HPDE6-E6E7 (cell line): ENCODE measurements at regions not wholly inside any gene's neighbourhood (a gene's known extent, or its start where the extent isn't known, plus 50 kb on each side); places are given as distances from the start of the nearest gene placed in this dataset.

Source experiments
- DNase-seq: peaks from one replicate; pipeline ENCODE4 v3.0.0; 2011; ENCODE audit warnings: missing footprints; ENCODE audit errors: extremely low spot score

GRCh38 chr13:102993348-102993747 is 72.9 kb downstream of the SLC10A2 start:
- DNase-seq, result no peak

GRCh38 chr13:102984210-102984609 is 82.0 kb downstream of the SLC10A2 start:
- DNase-seq, result no peak

- DNase-seq, result peak; percentile 8
Measured at GRCh38 chr13:102983496-102983895, 82.7 kb downstream of the SLC10A2 start.

GRCh38 chr13:102980331-102980982 is 85.8 kb downstream of the SLC10A2 start:
- no peak for DNase-seq

GRCh38 chr13:102978168-102978567 is 88.0 kb downstream of the SLC10A2 start:
- DNase-seq, result no peak

GRCh38 chr13:102977471-102977870 is 88.7 kb downstream of the SLC10A2 start:
- no peak for DNase-seq

GRCh38 chr13:102974317-102975087 is 91.7 kb downstream of the SLC10A2 start:
- DNase-seq, result no peak

- no peak for DNase-seq
Measured at GRCh38 chr13:102972191-102972590, 94.0 kb downstream of the SLC10A2 start.

GRCh38 chr13:102970542-102970941 is 95.7 kb downstream of the SLC10A2 start:
- no peak for DNase-seq

- DNase-seq, result no peak
Measured at GRCh38 chr13:102968572-102969228, 97.5 kb downstream of the SLC10A2 start.

GRCh38 chr13:102965802-102966201 is 100.4 kb downstream of the SLC10A2 start:
- peak; percentile 36 for DNase-seq

GRCh38 chr13:102962430-102962829 is 103.8 kb downstream of the SLC10A2 start:
- no peak for DNase-seq

- no peak for DNase-seq
Measured at GRCh38 chr13:102960959-102961358, 105.3 kb downstream of the SLC10A2 start.

- no peak for DNase-seq
Measured at GRCh38 chr13:102956449-102956848, 109.8 kb downstream of the SLC10A2 start.

GRCh38 chr13:102954350-102954749 is 108.5 kb downstream of the ERCC5 start:
- DNase-seq, result no peak

- DNase-seq, result no peak
Measured at GRCh38 chr13:102951808-102952207, 106.0 kb downstream of the ERCC5 start.

- DNase-seq, result peak; percentile 16
Measured at GRCh38 chr13:102947745-102948405, 102.0 kb downstream of the ERCC5 start.

GRCh38 chr13:102945886-102946285 is 100.1 kb downstream of the ERCC5 start:
- DNase-seq, result no peak

GRCh38 chr13:102945324-102945815 is 99.5 kb downstream of the ERCC5 start:
- no peak for DNase-seq

GRCh38 chr13:102944821-102945220 is 99.0 kb downstream of the ERCC5 start:
- no peak for DNase-seq

- DNase-seq, result no peak
Measured at GRCh38 chr13:102940770-102941169, 94.9 kb downstream of the ERCC5 start.

GRCh38 chr13:102940143-102940542 is 94.3 kb downstream of the ERCC5 start:
- DNase-seq, result no peak
